HEK293 (cell line): ENCODE measurements at regions not wholly inside any gene's neighbourhood (a gene's known extent, or its start where the extent isn't known, plus 50 kb on each side); places are given as distances from the start of the nearest gene placed in this dataset.
A peak's percentile ranks its signal among the peaks of the same experiment; 100 is the strongest.

Experiments
- CTCF ChIA-PET: fragments of 350-600 bp; formaldehyde crosslinking; extraction: SDS; loops from one replicate; lab custom pipeline; 2021; ENCODE audit warnings: antibody characterized with exemption; lab: Yijun Ruan, JAX
- POLR2A ChIA-PET: fragments of 300-600 bp; formaldehyde crosslinking; extraction: SDS; loops from one replicate; lab custom pipeline; 2020; ENCODE audit warnings: antibody characterized with exemption, inconsistent platforms; lab: Yijun Ruan, JAX
- H3K27ac ChIP-seq: fragments of 200-500 bp; sonication (Bioruptor generic); 2 replicates; pipeline ENCODE4 v1.5.1; 2014; ENCODE audit warnings: low read depth, low read length, control low read depth, inconsistent platforms; ENCODE audit errors: extremely low read depth
- H3K36me3 ChIP-seq, 2 experiments: fragments of 200-500 bp in 1 of 2; sonication (Bioruptor generic) in 1 of 2; 1 replicate in 1 of 2; 2 replicates in 1 of 2; pipeline ENCODE4 v1.5.1; 2014 to 2017; ENCODE audit warnings: inconsistent platforms in 2 of 2, low read length in 2 of 2; ENCODE audit not compliant: control insufficient read depth in 2 of 2, insufficient read depth in 1 of 2
- H3K4me1 ChIP-seq: fragments of 200-500 bp; sonication (Bioruptor generic); 2 replicates; pipeline ENCODE4 v1.5.1; 2014; ENCODE audit warnings: mild to moderate bottlenecking, low read length, inconsistent platforms; ENCODE audit not compliant: control insufficient read depth, insufficient read depth
- H3K4me3 ChIP-seq: 2 replicates; pipeline ENCODE4 v1.5.1; 2011; ENCODE audit warnings: low read depth, mild to moderate bottlenecking, control low read depth, low read length, moderate library complexity
- H3K9me3 ChIP-seq: fragments of 200-500 bp; sonication (Bioruptor generic); 2 replicates; pipeline ENCODE4 v1.5.1; 2014; ENCODE audit warnings: low read depth, low read length, inconsistent platforms; ENCODE audit not compliant: control insufficient read depth, insufficient read depth
- BCL11B ChIP-seq: fragments of 450-650 bp; formaldehyde crosslinking; IDR thresholded peaks from 2 replicates; pipeline ENCODE4 v1.5.1; 2016; ENCODE audit warnings: low read depth, missing biosample characterization, missing genetic modification characterization
- FEZF1 ChIP-seq: fragments of 450-650 bp; formaldehyde crosslinking; IDR thresholded peaks from 2 replicates; pipeline ENCODE4 v1.5.1; 2016; ENCODE audit warnings: missing biosample characterization, missing genetic modification characterization
- HOXA7 ChIP-seq: sonication (generic); formaldehyde crosslinking; IDR thresholded peaks from 2 replicates; pipeline ENCODE4 v1.8.1; 2022; ENCODE audit warnings: missing genetic modification reagents, borderline replicate concordance
- KLF1 ChIP-seq: fragments of 450-650 bp; formaldehyde crosslinking; IDR thresholded peaks from 2 replicates; pipeline ENCODE4 v1.5.1; 2016; ENCODE audit warnings: missing biosample characterization, missing genetic modification characterization
- KLF9 ChIP-seq: fragments of 450-650 bp; formaldehyde crosslinking; IDR thresholded peaks from 2 replicates; pipeline ENCODE4 v1.5.1; 2016; ENCODE audit warnings: missing biosample characterization, missing genetic modification characterization, low read depth
- MYNN ChIP-seq: fragments of 450-650 bp; formaldehyde crosslinking; IDR thresholded peaks from 2 replicates; pipeline ENCODE4 v1.5.1; 2016; ENCODE audit warnings: missing biosample characterization, missing genetic modification characterization, borderline replicate concordance
- OVOL3 ChIP-seq: fragments of 450-650 bp; formaldehyde crosslinking; IDR thresholded peaks from 2 replicates; pipeline ENCODE4 v1.5.1; 2016; ENCODE audit warnings: missing biosample characterization, missing genetic modification characterization
- ZFP69B ChIP-seq: fragments of 450-650 bp; formaldehyde crosslinking; IDR thresholded peaks from 2 replicates; pipeline ENCODE4 v1.5.1; 2016; ENCODE audit warnings: missing biosample characterization, missing genetic modification characterization
- ZNF148 ChIP-seq: fragments of 450-650 bp; formaldehyde crosslinking; IDR thresholded peaks from 2 replicates; pipeline ENCODE4 v1.5.0; 2017; ENCODE audit warnings: missing biosample characterization, missing genetic modification characterization, borderline replicate concordance
- ZNF157 ChIP-seq: fragments of 450-650 bp; formaldehyde crosslinking; IDR thresholded peaks from 2 replicates; pipeline ENCODE4 v1.5.1; 2016; ENCODE audit warnings: missing biosample characterization, missing genetic modification characterization
- ZNF223 ChIP-seq: fragments of 450-650 bp; formaldehyde crosslinking; IDR thresholded peaks from 2 replicates; pipeline ENCODE4 v1.5.1; 2016; ENCODE audit warnings: missing biosample characterization, missing genetic modification characterization
- ZNF23 ChIP-seq: fragments of 450-650 bp; formaldehyde crosslinking; IDR thresholded peaks from 2 replicates; pipeline ENCODE4 v1.5.1; 2016; ENCODE audit warnings: missing biosample characterization, missing genetic modification characterization, borderline replicate concordance
- ZNF24 ChIP-seq: fragments of 450-650 bp; formaldehyde crosslinking; IDR thresholded peaks from 2 replicates; pipeline ENCODE4 v1.5.1; 2016; ENCODE audit warnings: missing biosample characterization, missing genetic modification characterization
- ZNF292 ChIP-seq: fragments of 450-650 bp; formaldehyde crosslinking; IDR thresholded peaks from 2 replicates; pipeline ENCODE4 v1.5.1; 2016; ENCODE audit warnings: low read depth, missing biosample characterization, missing genetic modification characterization, borderline replicate concordance
- ZNF350 ChIP-seq: fragments of 450-650 bp; formaldehyde crosslinking; IDR thresholded peaks from 2 replicates; pipeline ENCODE4 v1.5.0; 2017; ENCODE audit warnings: missing biosample characterization, mild to moderate bottlenecking, missing genetic modification characterization
- ZNF529 ChIP-seq: fragments of 450-650 bp; formaldehyde crosslinking; IDR thresholded peaks from 2 replicates; pipeline ENCODE4 v1.5.1; 2017; ENCODE audit warnings: missing genetic modification characterization, missing biosample characterization; ENCODE audit not compliant: insufficient replicate concordance
- ZNF560 ChIP-seq: fragments of 450-650 bp; formaldehyde crosslinking; IDR thresholded peaks from 2 replicates; pipeline ENCODE4 v1.5.1; 2017; ENCODE audit warnings: missing biosample characterization, missing genetic modification characterization, borderline replicate concordance
- ZNF623 ChIP-seq: fragments of 450-650 bp; formaldehyde crosslinking; IDR thresholded peaks from 2 replicates; pipeline ENCODE4 v1.5.1; 2016; ENCODE audit warnings: missing biosample characterization, missing genetic modification characterization
- ZNF654 ChIP-seq: fragments of 450-650 bp; formaldehyde crosslinking; IDR thresholded peaks from 2 replicates; pipeline ENCODE4 v1.5.1; 2016; ENCODE audit warnings: low read depth, missing biosample characterization, missing genetic modification characterization
- ZNF707 ChIP-seq: fragments of 450-650 bp; formaldehyde crosslinking; IDR thresholded peaks from 2 replicates; pipeline ENCODE4 v1.5.1; 2016; ENCODE audit warnings: missing biosample characterization, missing genetic modification characterization
- ZNF768 ChIP-seq: fragments of 450-650 bp; formaldehyde crosslinking; IDR thresholded peaks from 2 replicates; pipeline ENCODE4 v1.5.1; 2018; ENCODE audit warnings: missing biosample characterization, mild to moderate bottlenecking, missing genetic modification characterization
- ZNF776 ChIP-seq: fragments of 450-650 bp; formaldehyde crosslinking; IDR thresholded peaks from 2 replicates; pipeline ENCODE4 v1.5.0; 2017; ENCODE audit warnings: missing biosample characterization, missing genetic modification characterization, borderline replicate concordance
- ZSCAN23 ChIP-seq: fragments of 450-650 bp; formaldehyde crosslinking; IDR thresholded peaks from 2 replicates; pipeline ENCODE4 v1.5.1; 2016; ENCODE audit warnings: missing biosample characterization, missing genetic modification characterization
- TF ChIP-seq, protein P1 (sequence below): fragments of 450-650 bp; formaldehyde crosslinking; IDR thresholded peaks from 2 replicates; pipeline ENCODE4 v1.5.1; 2016; ENCODE audit warnings: missing biosample characterization, missing genetic modification characterization
- TF ChIP-seq, protein P2 (sequence below): fragments of 450-650 bp; formaldehyde crosslinking; optimal IDR thresholded peaks from 2 replicates; pipeline ENCODE3; 2016; ENCODE audit warnings: missing biosample characterization, mild to moderate bottlenecking, missing genetic modification characterization

DNA sequence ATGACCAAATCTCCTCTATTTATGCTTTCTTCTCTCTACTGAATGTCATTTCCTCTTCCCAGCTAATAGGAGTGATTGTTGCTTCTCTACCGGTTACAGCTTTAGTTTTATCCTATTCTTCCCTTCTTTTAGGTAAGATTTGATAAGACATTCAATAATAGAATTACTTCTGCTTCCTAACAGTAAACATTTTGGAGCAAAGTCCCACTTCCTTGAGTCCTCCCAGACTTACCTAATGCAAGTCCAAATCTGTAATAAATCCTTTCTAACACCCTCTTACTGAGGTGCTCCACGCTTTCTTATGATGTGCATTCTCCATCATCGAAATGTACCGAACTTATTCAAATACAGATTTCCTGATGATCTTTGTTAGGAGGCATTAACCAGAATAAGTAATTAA is 79.2 kb upstream of the GPM6A start (continued):
- TF ChIP-seq ZNF654 (tag by site-specific recombination): no peak
- TF ChIP-seq ZNF292 (tag by site-specific recombination): no peak
- no peak for TF ChIP-seq HOXA7 (CRISPR knock-in tag)
- TF ChIP-seq, all 188 proteins: peak for 0

DNA sequence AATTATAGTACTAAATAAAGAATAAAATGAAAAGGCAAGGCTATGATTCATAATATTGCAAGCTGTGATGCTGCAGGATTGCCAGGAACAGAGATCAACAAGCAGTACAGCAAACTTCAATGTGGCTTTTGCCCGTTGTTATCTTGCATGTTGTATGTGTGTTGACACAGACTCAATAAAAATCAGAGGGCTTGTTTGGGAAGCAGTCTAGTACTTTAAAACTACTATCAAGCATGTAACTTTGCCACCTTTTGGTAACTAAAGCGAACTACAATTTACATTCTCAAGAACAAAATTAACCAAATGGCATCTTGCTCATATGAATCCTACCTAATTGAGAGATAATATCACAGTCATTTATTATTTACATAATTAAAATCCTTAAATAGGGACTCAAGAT is 79.8 kb upstream of the GPM6A start:
- POLR2A ChIA-PET: no interaction called here
- Histone ChIP-seq H3K4me3 (no peak overlapping the region), H3K4me1 (no peaks in the 10 kb centered on the region), H3K36me3 (no peaks in the 10 kb centered on the region), H3K9me3 (no peaks in the 10 kb centered on the region), H3K27ac (no peak overlapping the region)
- peak; percentile 59 for TF ChIP-seq ZNF654 (tag by site-specific recombination)
- TF ChIP-seq, protein P1, sequence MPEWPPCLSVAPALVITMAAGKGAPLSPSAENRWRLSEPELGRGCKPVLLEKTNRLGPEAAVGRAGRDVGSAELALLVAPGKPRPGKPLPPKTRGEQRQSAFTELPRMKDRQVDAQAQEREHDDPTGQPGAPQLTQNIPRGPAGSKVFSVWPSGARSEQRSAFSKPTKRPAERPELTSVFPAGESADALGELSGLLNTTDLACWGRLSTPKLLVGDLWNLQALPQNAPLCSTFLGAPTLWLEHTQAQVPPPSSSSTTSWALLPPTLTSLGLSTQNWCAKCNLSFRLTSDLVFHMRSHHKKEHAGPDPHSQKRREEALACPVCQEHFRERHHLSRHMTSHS: no peak
- CTCF ChIA-PET: interaction anchor here (0.6 to 1.1 kb wide), 5 partner anchors 9 to 1129 kb away, joined by 3 read pairs; no protein-coding TSS in a partner anchor

GRCh38 chr4:175905925-175906324 is 93.9 kb upstream of the GPM6A start:
- POLR2A ChIA-PET: no interaction called here
- no peak overlapping the region for H3K27ac ChIP-seq
- H3K9me3 ChIP-seq: no peaks in the 10 kb centered on the region
- TF ChIP-seq, protein P2, sequence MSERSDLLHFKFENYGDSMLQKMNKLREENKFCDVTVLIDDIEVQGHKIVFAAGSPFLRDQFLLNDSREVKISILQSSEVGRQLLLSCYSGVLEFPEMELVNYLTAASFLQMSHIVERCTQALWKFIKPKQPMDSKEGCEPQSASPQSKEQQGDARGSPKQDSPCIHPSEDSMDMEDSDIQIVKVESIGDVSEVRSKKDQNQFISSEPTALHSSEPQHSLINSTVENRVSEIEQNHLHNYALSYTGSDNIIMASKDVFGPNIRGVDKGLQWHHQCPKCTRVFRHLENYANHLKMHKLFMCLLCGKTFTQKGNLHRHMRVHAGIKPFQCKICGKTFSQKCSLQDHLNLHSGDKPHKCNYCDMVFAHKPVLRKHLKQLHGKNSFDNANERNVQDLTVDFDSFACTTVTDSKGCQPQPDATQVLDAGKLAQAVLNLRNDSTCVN: no peak
- no peak for TF ChIP-seq ZNF350 (tag by site-specific recombination)
- no peaks in the 10 kb centered on the region for H3K36me3 ChIP-seq
- H3K4me3 ChIP-seq: no peak overlapping the region
- CTCF ChIA-PET: no interaction called here
- no peaks in the 10 kb centered on the region for H3K4me1 ChIP-seq

DNA sequence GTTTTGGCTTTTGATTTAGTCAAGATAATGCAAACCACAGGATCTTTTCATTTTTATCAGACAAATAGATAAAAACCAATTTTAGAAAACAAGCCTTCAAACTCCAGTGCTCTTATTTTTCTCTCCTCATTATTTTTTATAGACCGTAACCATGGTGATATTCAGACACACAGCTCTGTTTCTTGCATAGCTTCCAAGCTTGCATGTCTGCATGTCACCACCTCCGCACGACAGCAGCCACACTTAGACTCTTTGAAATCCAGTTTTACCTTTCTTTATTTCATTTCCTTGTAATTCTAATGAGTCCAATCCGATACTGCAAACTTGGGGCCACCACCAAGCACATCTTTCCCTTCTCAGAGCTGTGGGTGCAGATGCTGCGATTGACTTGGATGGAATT is 94.3 kb upstream of the GPM6A start:
- ChIA-PET POLR2A (interaction anchor here (0.6 kb wide), 1 partner anchor 18 kb away, joined by 5 read pairs; no protein-coding TSS in a partner anchor), CTCF (no interaction called here)
- Histone ChIP-seq H3K4me3 (no peak overlapping the region), H3K9me3 (no peaks in the 10 kb centered on the region)
- no peak for TF ChIP-seq ZSCAN23
- no peak for TF ChIP-seq MYNN (tag by site-specific recombination)
- TF ChIP-seq OVOL3: no peak
- TF ChIP-seq ZNF148 (tag by site-specific recombination): no peak
- TF ChIP-seq KLF1: no peak
- no peak for TF ChIP-seq ZNF223 (tag by site-specific recombination)
- TF ChIP-seq, all 188 proteins: peak for 0
- Histone ChIP-seq H3K4me1 (no peaks in the 10 kb centered on the region), H3K36me3 (no peaks in the 10 kb centered on the region), H3K27ac (no peak overlapping the region)

- H3K27ac ChIP-seq: no peak overlapping the region
- no peaks in the 10 kb centered on the region for H3K4me1 ChIP-seq
- no peak overlapping the region for H3K4me3 ChIP-seq
- no peaks in the 10 kb centered on the region for H3K36me3 ChIP-seq
- POLR2A ChIA-PET: no interaction called here
- H3K9me3 ChIP-seq: no peaks in the 10 kb centered on the region
- CTCF ChIA-PET: no interaction called here
- TF ChIP-seq ZNF24: no peak
- TF ChIP-seq ZNF157 (tag by site-specific recombination): no peak
- no peak for TF ChIP-seq ZFP69B (tag by site-specific recombination)
- no peak for TF ChIP-seq KLF9 (tag by site-specific recombination)
- no peak for TF ChIP-seq ZNF768 (tag by site-specific recombination)
- TF ChIP-seq ZNF707 (tag by site-specific recombination): no peak
- no peak for TF ChIP-seq ZNF23 (tag by site-specific recombination)
- TF ChIP-seq ZNF529 (tag by site-specific recombination): no peak
- no peak for TF ChIP-seq BCL11B (tag by site-specific recombination)
- no peak for TF ChIP-seq ZNF560 (tag by site-specific recombination)
- no peak for TF ChIP-seq ZNF776 (tag by site-specific recombination)
- TF ChIP-seq ZNF623 (tag by site-specific recombination): no peak
- no peak for TF ChIP-seq FEZF1 (tag by site-specific recombination)
Observed at GRCh38 chr4:175910700-175911099, 98.6 kb upstream of the GPM6A start.
